ENCODE measurements at regions not wholly inside any gene's neighbourhood (a gene's known extent, or its start where the extent isn't known, plus 50 kb on each side); places are given as distances from the start of the nearest gene placed in this dataset.

- no peak overlapping the region for H3K27ac ChIP-seq
- ATAC-seq (ENCODE audit: low FRiP score in 2 of 2) = no peak
- WGBS, 2 donors = 93 to 97% methylated on average over 1 of the region's 1 CpG
- H3K27me3 ChIP-seq = no peaks in the 10 kb centered on the region
- no peaks in the 10 kb centered on the region for H3K4me1 ChIP-seq
- H3K36me3 ChIP-seq = no peaks in the 10 kb centered on the region
- H3K9me3 ChIP-seq = no peaks in the 10 kb centered on the region
- TF ChIP-seq POLR2A (IDR thresholded peaks at IDR 0.05) (no peak), CTCF (IDR thresholded peaks at IDR 0.05) (no peak), POLR2AphosphoS5 (IDR thresholded peaks at IDR 0.05) (no peak), EP300 (IDR thresholded peaks at IDR 0.05) (no peak)
- no peak overlapping the region for H3K4me3 ChIP-seq
- DNase-seq = no peak
These were observed 430.5 kb downstream of the SLITRK6 start for GRCh38 chr13:85368686-85369085.

- no peak overlapping the region for H3K4me3 ChIP-seq
These were observed 431.3 kb downstream of the SLITRK6 start for GRCh38 chr13:85367887-85368286.

GRCh38 chr13:85366759-85367417, 432.3 kb downstream of the SLITRK6 start:
- Histone ChIP-seq H3K9me3 (peaks cover 0 to 5% (median 0%) of the 10 kb centered on the region in 4 donors), H3K4me3 (no peak overlapping the region), H3K36me3 (no peaks in the 10 kb centered on the region), H3K27me3 (no peaks in the 10 kb centered on the region), H3K27ac (no peak overlapping the region), H3K4me1 (no peaks in the 10 kb centered on the region)
- DNase-seq (no peak), ATAC-seq (ENCODE audit: low FRiP score in 2 of 2) (no peak)
- 85 to 91% methylated on average over 5 of the region's 5 CpGs for WGBS, 2 donors
- TF ChIP-seq CTCF (IDR thresholded peaks at IDR 0.05) = no peak

More at GRCh38 chr13:85367887-85368286, 431.3 kb downstream of the SLITRK6 start:
- WGBS, 2 donors = 66 to 76% methylated on average over 2 of the region's 2 CpGs
- DNase-seq = no peak
- H3K27ac ChIP-seq = no peak overlapping the region
- H3K9me3 ChIP-seq = peaks cover 0 to 3% (median 0%) of the 10 kb centered on the region in 4 donors
- H3K4me1 ChIP-seq = no peaks in the 10 kb centered on the region
- ATAC-seq (ENCODE audit: low FRiP score in 2 of 2) = no peak
- no peaks in the 10 kb centered on the region for H3K27me3 ChIP-seq
- H3K36me3 ChIP-seq = no peaks in the 10 kb centered on the region
- no peak for TF ChIP-seq POLR2AphosphoS5 (IDR thresholded peaks at IDR 0.05)
- TF ChIP-seq CTCF (IDR thresholded peaks at IDR 0.05) = no peak
- TF ChIP-seq POLR2A (IDR thresholded peaks at IDR 0.05) = no peak
- no peak for TF ChIP-seq EP300 (IDR thresholded peaks at IDR 0.05)

- Histone ChIP-seq H3K4me3 (no peak overlapping the region), H3K4me1 (no peaks in the 10 kb centered on the region), H3K9me3 (peaks cover 0 to 5% (median 0%) of the 10 kb centered on the region in 4 donors), H3K36me3 (no peaks in the 10 kb centered on the region), H3K27ac (no peak overlapping the region), H3K27me3 (no peaks in the 10 kb centered on the region)
- TF ChIP-seq EP300 (IDR thresholded peaks at IDR 0.05) (no peak), POLR2AphosphoS5 (IDR thresholded peaks at IDR 0.05) (no peak), POLR2A (IDR thresholded peaks at IDR 0.05) (no peak), CTCF (IDR thresholded peaks at IDR 0.05) (no peak)
- no peak for ATAC-seq (ENCODE audit: low FRiP score in 2 of 2)
- DNase-seq = no peak
- 94 to 97% methylated on average over 15 of the region's 15 CpGs for WGBS, 2 donors
These were observed 435.7 kb downstream of the SLITRK6 start for GRCh38 chr13:85363504-85363903.

GRCh38 chr13:85362980-85363379, 436.2 kb downstream of the SLITRK6 start:
- H3K36me3 ChIP-seq = no peaks in the 10 kb centered on the region
- peak in 1 of 2 donors; percentile 77 for DNase-seq
- TF ChIP-seq POLR2AphosphoS5 (IDR thresholded peaks at IDR 0.05) (no peak), CTCF (IDR thresholded peaks at IDR 0.05) (no peak), EP300 (IDR thresholded peaks at IDR 0.05) (no peak), POLR2A (IDR thresholded peaks at IDR 0.05) (no peak)
- 91% methylated on average over 21 of the region's 29 CpGs; no CpG with 5 or more reads in 1 of the 2 donors for WGBS, 2 donors
- H3K4me1 ChIP-seq = no peaks in the 10 kb centered on the region
- H3K27me3 ChIP-seq = no peaks in the 10 kb centered on the region
- H3K9me3 ChIP-seq = peaks cover 0 to 5% (median under 1%) of the 10 kb centered on the region in 4 donors
- H3K4me3 ChIP-seq = no peak overlapping the region
- H3K27ac ChIP-seq = no peak overlapping the region
- no peak for ATAC-seq (ENCODE audit: low FRiP score in 2 of 2)

Measured in upper lobe of left lung (tissue), 6 donors.